ENCODE measurements at regions not wholly inside any gene's neighbourhood (a gene's known extent, or its start where the extent isn't known, plus 50 kb on each side); places are given as distances from the start of the nearest gene placed in this dataset.

DNA sequence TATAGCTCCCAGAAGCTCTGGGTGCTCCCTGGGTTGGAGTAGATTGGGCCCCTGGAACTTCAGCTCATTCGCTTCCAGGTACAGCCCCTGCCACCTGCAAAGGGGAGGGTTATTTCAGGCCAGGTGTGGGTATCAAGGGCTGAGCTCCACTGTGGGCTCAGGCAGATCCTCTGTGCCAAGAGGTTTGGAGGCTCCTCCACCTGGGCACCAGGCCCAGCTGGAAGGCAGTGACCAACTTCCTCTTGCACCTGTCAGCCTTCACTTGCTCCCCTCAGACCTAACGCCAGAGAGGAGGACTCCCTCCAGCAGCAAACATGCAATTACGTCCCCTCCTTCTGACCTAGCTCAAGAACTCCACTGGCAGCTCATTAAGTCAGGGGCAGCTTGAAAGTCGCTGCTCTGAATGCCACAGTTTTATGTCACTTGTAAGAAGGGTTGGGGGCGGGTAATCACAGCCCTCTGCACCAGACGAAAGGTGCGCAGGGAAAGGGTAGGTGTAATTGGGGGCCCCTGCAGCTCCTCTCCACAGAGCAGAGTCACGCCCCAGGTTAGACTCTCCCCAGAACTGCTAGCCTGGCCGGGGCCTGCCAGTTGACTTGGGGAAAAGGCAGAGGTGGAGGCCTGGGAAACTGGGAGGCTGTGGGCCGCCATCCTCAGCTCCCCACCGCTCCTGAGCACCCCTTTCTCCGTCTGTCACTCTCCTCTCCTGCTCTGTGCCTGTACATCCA is 125.0 kb upstream of the TMPRSS2 start:
- H3K4me3 ChIP-seq (replicated peaks in 1 of 3) = no peak overlapping the region
- no peaks in the 10 kb centered on the region for H3K27me3 ChIP-seq
- intact Hi-C loops (cut with DNase I) = no loop called here
- H3K9me3 ChIP-seq = no peaks in the 10 kb centered on the region
- peak; percentile 33 to 50 for DNase-seq
- TF ChIP-seq CTCF (IDR thresholded peaks at IDR 0.05) (no peak), POLR2A (IDR thresholded peaks at IDR 0.05) (no peak)
- H3K36me3 ChIP-seq = no peaks in the 10 kb centered on the region
- H3K4me1 ChIP-seq = peaks cover 52 to 59% of the 10 kb centered on the region in 2 donors
- WGBS, 2 donors = 76 to 85% methylated on average over 11 to 12 of the region's 12 CpGs
- peak overlapping the region; percentile 83 to 94 (median 91) for H3K27ac ChIP-seq

DNA sequence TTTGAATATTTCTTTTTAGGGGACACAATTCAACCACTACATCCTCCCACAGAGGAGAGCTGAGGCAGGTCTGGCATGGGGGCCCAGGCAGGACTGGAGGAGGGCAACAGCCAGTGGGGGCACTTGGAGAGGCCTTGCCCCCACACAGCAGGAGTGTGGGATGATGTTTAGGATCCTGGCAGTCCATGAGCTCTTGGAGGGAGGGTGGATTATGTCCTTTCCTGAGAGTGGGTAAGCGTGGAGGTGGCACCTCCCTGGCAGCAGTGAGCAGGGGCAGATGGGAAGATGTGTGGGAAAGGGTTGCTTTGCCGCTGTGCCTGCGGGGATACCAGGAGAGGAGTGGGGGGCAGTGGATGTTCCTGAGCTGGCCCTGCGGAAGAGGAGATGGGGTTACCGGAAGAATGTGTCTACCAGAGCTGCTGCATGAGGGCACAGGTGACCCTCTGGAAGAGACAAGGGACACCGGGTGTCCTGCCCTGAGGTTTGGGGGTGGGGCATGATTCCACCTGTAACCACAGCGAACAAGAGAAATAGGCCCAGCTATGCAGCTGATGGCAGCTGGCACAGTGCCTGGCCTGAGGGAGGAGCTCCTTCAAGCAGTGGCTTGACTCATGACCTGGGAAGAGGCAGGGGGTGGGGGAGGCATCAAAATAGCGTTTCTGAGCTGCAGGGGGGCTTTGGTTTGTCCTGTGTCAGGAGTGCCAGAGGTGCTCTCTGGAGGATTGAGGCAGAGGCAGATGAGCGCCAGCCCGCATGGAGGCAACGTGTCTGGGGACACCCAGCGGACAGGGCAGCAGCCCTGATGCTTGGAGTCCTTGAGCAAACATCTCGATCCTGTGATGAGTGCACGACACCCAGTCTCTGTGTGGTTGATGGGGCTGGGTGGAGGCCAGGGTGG is 123.9 kb upstream of the TMPRSS2 start:
- Histone ChIP-seq H3K9me3 (no peaks in the 10 kb centered on the region), H3K4me3 (replicated peaks in 1 of 3) (no peak overlapping the region), H3K27me3 (no peaks in the 10 kb centered on the region), H3K36me3 (no peaks in the 10 kb centered on the region), H3K27ac (peak overlapping the region; percentile 83 to 94 (median 91)), H3K4me1 (peaks cover 41 to 48% of the 10 kb centered on the region in 2 donors)
- intact Hi-C loops (cut with DNase I) = no loop called here
- WGBS, 2 donors = 62 to 64% methylated on average over 14 of the region's 14 CpGs
- TF ChIP-seq CTCF (IDR thresholded peaks at IDR 0.05) (no peak), POLR2A (IDR thresholded peaks at IDR 0.05) (no peak)
- DNase-seq = peak; percentile 94 to 97

DNA sequence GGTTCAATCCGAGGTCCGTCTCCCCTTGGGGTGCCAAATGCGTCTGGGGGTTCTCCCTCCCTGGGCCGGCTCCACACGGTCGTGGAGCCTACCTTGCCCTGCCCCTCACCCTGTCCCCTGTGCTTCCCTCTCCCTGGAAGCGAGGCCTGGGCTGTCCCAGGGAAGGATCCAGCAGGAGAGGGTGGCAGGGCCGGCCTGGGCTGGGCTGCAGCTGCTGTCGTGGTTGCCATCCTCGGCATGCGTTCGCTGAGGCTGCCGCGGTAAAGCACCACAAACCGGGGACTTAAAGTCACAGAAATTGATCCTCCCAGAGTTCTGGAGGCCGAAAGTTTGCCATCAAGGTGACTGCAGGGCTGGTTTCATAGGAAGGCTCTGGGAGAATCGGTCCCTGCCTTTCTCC is 123.0 kb upstream of the TMPRSS2 start:
- WGBS, 2 donors = 93 to 97% methylated on average over 17 of the region's 17 CpGs
- no peak overlapping the region for H3K27ac ChIP-seq
- no peak for DNase-seq
- H3K9me3 ChIP-seq = no peaks in the 10 kb centered on the region
- H3K4me3 ChIP-seq (replicated peaks in 1 of 3) = no peak overlapping the region
- H3K27me3 ChIP-seq = no peaks in the 10 kb centered on the region
- intact Hi-C loops (cut with DNase I) = no loop called here
- no peaks in the 10 kb centered on the region for H3K36me3 ChIP-seq
- peaks cover 36 to 40% of the 10 kb centered on the region in 2 donors for H3K4me1 ChIP-seq
- TF ChIP-seq CTCF (IDR thresholded peaks at IDR 0.05) = no peak
- no peak for TF ChIP-seq POLR2A (IDR thresholded peaks at IDR 0.05)

DNA sequence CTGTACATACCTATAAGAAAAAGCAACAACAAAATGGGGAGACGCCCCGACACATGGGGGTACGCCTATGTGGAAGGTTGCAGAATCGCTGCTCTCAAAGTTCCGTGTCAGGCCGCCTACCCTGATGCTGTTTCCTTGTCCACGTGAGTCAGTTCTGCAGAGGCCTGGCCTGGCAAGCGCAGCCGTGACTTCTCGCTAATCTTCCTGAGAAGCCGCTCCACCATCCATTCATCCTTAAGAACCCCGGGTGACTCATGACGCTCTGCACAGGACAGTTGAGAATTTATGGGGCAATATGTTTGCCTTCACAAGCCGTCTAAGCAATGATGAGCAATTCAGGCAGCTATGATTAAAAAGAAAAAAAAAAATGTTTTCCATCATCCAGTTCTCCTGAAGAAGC is 122.3 kb upstream of the TMPRSS2 start:
- H3K4me3 ChIP-seq (replicated peaks in 1 of 3) = no peak overlapping the region
- no peak overlapping the region for H3K27ac ChIP-seq
- no peaks in the 10 kb centered on the region for H3K9me3 ChIP-seq
- 92 to 94% methylated on average over 14 of the region's 14 CpGs for WGBS, 2 donors
- DNase-seq = no peak
- TF ChIP-seq POLR2A (IDR thresholded peaks at IDR 0.05) = no peak
- no peak for TF ChIP-seq CTCF (IDR thresholded peaks at IDR 0.05)
- H3K27me3 ChIP-seq = no peaks in the 10 kb centered on the region
- H3K4me1 ChIP-seq = peaks cover 34 to 38% of the 10 kb centered on the region in 2 donors
- no peaks in the 10 kb centered on the region for H3K36me3 ChIP-seq
- intact Hi-C loops (cut with DNase I) = no loop called here

GRCh38 chr21:41628256-41628655 is 120.3 kb upstream of the TMPRSS2 start:
- no peak overlapping the region for H3K4me3 ChIP-seq (replicated peaks in 1 of 3)
- H3K27ac ChIP-seq = no peak overlapping the region
- no peaks in the 10 kb centered on the region for H3K9me3 ChIP-seq
- TF ChIP-seq CTCF (IDR thresholded peaks at IDR 0.05) = no peak
- no peak for TF ChIP-seq POLR2A (IDR thresholded peaks at IDR 0.05)
- no peaks in the 10 kb centered on the region for H3K36me3 ChIP-seq
- 87 to 90% methylated on average over 4 of the region's 4 CpGs for WGBS, 2 donors
- peaks cover 20% of the 10 kb centered on the region in 2 donors for H3K4me1 ChIP-seq
- no peaks in the 10 kb centered on the region for H3K27me3 ChIP-seq
- no peak for DNase-seq
- intact Hi-C loops (cut with DNase I) = no loop called here

All from thyroid gland (tissue), 4 donors.